Right lobe of liver (tissue), 4 donors: ENCODE measurements at regions not wholly inside any gene's neighbourhood (a gene's known extent, or its start where the extent isn't known, plus 50 kb on each side); places are given as distances from the start of the nearest gene placed in this dataset.

ENCODE experiments used
- CTCF ChIP-seq, 4 donors: fragments of 200-600 bp in 3 of 4; fragments of 450-650 bp in 1 of 4; IDR thresholded peaks; one replicate each; pipeline versions ENCODE4 v1.5.1 to v1.8.0; 2016 to 2022; ENCODE audit warnings: antibody characterized with exemption in 4 of 4, mild to moderate bottlenecking in 2 of 4
- POLR2A ChIP-seq: fragments of 450-650 bp; IDR thresholded peaks from one replicate; pipeline ENCODE4 v1.6.1; 2017; ENCODE audit warnings: antibody characterized with exemption, mild to moderate bottlenecking
- donor health status: DM: no; HTN: no; CAD: no.
- donor health status: DM: no; HTN: no; CAD: no.
- donor health status: DM: no; HTN: yes; CAD: no.

- TF ChIP-seq CTCF (IDR thresholded peaks at IDR 0.05) (no peak), POLR2A (no peak)
Observed at GRCh38 chr11:87397011-87397865, 359.5 kb downstream of the TMEM135 start.
